K562 (cell line): ENCODE measurements at regions not wholly inside any gene's neighbourhood (a gene's known extent, or its start where the extent isn't known, plus 50 kb on each side); places are given as distances from the start of the nearest gene placed in this dataset.

Experiments used
- ATAC-seq: fragments of 200-7000 bp; cut with Tn5 transposase; 3 replicates; pipeline ENCODE4 v1.9.1; 2020; ENCODE audit warnings: moderate library complexity
- BruUV-seq: library from RNA; stranded (reverse); fragments of 400-500 nt; replicated peaks from 2 replicates; lab custom pipeline; 2021; lab: Mats Ljungman, UMichigan
- CTCF ChIA-PET: fragments of 300-600 bp; formaldehyde crosslinking; extraction: SDS; loops from one replicate; lab custom pipeline; 2021; ENCODE audit warnings: low intra/inter-chr PET ratio; lab: Yijun Ruan, JAX
- POLR2A ChIA-PET: fragments of 300-600, 350-650 bp; sonication (Branson Sonifier 250); formaldehyde crosslinking; extraction: SDS; loops from one replicate; lab custom pipeline; 2021; ENCODE audit warnings: antibody characterized with exemption, inconsistent platforms; lab: Yijun Ruan, JAX
- DNase-seq, 4 experiments: peaks; one replicate each; pipeline versions ENCODE4 v3.0.0 to v3.0.0-alpha.2; 2011 to 2018; ENCODE audit warnings: low spot score in 3 of 4, mixed read lengths in 3 of 4; ENCODE audit errors: extremely low read depth in 1 of 4
- FAIRE-seq: peaks from 2 replicates; lab custom pipeline; 2011; peaks lifted over from hg19 to GRCh38; lab: Jason Lieb, UNC
- H2AFZ ChIP-seq: 2 replicates; pipeline ENCODE4 v1.6.0; 2011; ENCODE audit warnings: low read depth, low read length, control low read depth, inconsistent platforms
- H3K27ac ChIP-seq: fragments of 200-600 bp; 3 replicates; pipeline ENCODE4 v1.8.0; 2011; ENCODE audit warnings: low read depth, mild to moderate bottlenecking, control low read depth, inconsistent platforms, low read length, moderate library complexity, mixed read lengths; ENCODE audit errors: extremely low read depth
- H3K27me3 ChIP-seq, 2 experiments: fragments of 300-600 bp in 1 of 2; 2 replicates in 1 of 2; 3 replicates in 1 of 2; pipeline versions ENCODE4 v1.6.0 to v1.8.0; 2011; ENCODE audit warnings: inconsistent platforms in 2 of 2, low read length in 2 of 2, mild to moderate bottlenecking in 1 of 2, mixed read lengths in 1 of 2, moderate library complexity in 1 of 2; ENCODE audit not compliant: control insufficient read depth in 2 of 2, insufficient read depth in 2 of 2
- H3K36me3 ChIP-seq: fragments of 300-600 bp; 3 replicates; pipeline ENCODE4 v1.8.0; 2011; ENCODE audit warnings: mild to moderate bottlenecking, low read length, inconsistent platforms; ENCODE audit not compliant: control insufficient read depth, insufficient read depth
- H3K4me1 ChIP-seq, 2 experiments: fragments of 200-600 bp in 1 of 2; replicated peaks in 1 of 2; 2 replicates in 1 of 2; 3 replicates in 1 of 2; pipeline versions ENCODE4 v1.5.1 to v1.8.0; 2011; ENCODE audit warnings: inconsistent platforms in 2 of 2, low read length in 2 of 2, mild to moderate bottlenecking in 1 of 2, mixed read lengths in 1 of 2, moderate library complexity in 1 of 2; ENCODE audit not compliant: control insufficient read depth in 2 of 2, insufficient read depth in 2 of 2
- H3K4me2 ChIP-seq: 2 replicates; pipeline ENCODE4 v1.6.1; 2011; ENCODE audit warnings: low read length, control low read depth, inconsistent platforms, mixed read lengths; ENCODE audit not compliant: insufficient read depth
- H3K4me3 ChIP-seq: fragments of 200-600 bp; sonication (generic), shearing (Covaris generic); 2 replicates; pipeline ENCODE4 v1.5.1; 2016; ENCODE audit warnings: control low read depth, inconsistent platforms
- H3K79me2 ChIP-seq: fragments of 200-600 bp; 3 replicates; pipeline ENCODE4 v1.8.0; 2011; ENCODE audit warnings: low read length, inconsistent platforms; ENCODE audit not compliant: control insufficient read depth, insufficient read depth
- H3K9ac ChIP-seq, 2 experiments: 2 replicates each; pipeline versions ENCODE4 v1.6.0 to v1.6.1; 2011; ENCODE audit warnings: low read depth in 2 of 2, low read length in 2 of 2, control low read depth in 1 of 2, inconsistent platforms in 1 of 2, mild to moderate bottlenecking in 1 of 2, mixed read lengths in 1 of 2; ENCODE audit not compliant: insufficient read depth in 1 of 2
- H3K9me1 ChIP-seq: one replicate; pipeline ENCODE4 v1.6.0; 2011; ENCODE audit warnings: inconsistent platforms, mild to moderate bottlenecking, low read length, moderate library complexity; ENCODE audit not compliant: control insufficient read depth, insufficient read depth
- H3K9me3 ChIP-seq: replicated peaks from 2 replicates; pipeline ENCODE4 v1.5.1; 2011; ENCODE audit warnings: low read depth, low read length, inconsistent platforms; ENCODE audit not compliant: control insufficient read depth, insufficient read depth
- H4K20me1 ChIP-seq: replicated peaks from 2 replicates; pipeline ENCODE4 v1.6.1; 2011; ENCODE audit warnings: low read length, inconsistent platforms, mixed read lengths; ENCODE audit not compliant: control insufficient read depth, insufficient read depth
- ATF7 ChIP-seq: fragments of 450-650 bp; IDR thresholded peaks from 2 replicates; pipeline ENCODE4 v1.7.1; 2014; ENCODE audit warnings: mild to moderate bottlenecking, moderate library complexity
- CEBPB ChIP-seq: fragments of 450-650 bp; IDR thresholded peaks from 2 replicates; pipeline ENCODE4 v1.6.1; 2016; ENCODE audit warnings: missing genetic modification characterization, missing compliant biosample characterization
- CREM ChIP-seq: IDR thresholded peaks from 2 replicates; pipeline ENCODE4 v1.6.1; 2014; ENCODE audit warnings: antibody characterized with exemption, low read depth
- FOXK2 ChIP-seq, 2 experiments: fragments of 450-650 bp; IDR thresholded peaks in 1 of 2; conservative IDR thresholded peaks in 1 of 2; 2 replicates each; pipeline ENCODE4 v1.6.1; 2016; ENCODE audit warnings: low read depth in 2 of 2, mild to moderate bottlenecking in 1 of 2
- HDAC8 ChIP-seq: fragments of 450-650 bp; IDR thresholded peaks from 2 replicates; pipeline ENCODE4 v1.6.1; 2016; ENCODE audit warnings: mild to moderate bottlenecking, missing genetic modification characterization, moderate library complexity, missing compliant biosample characterization
- PHTF2 ChIP-seq: fragments of 250-450 bp; sonication (Bioruptor Pico); IDR thresholded peaks from 2 replicates; pipeline ENCODE4 v1.5.0; 2021; ENCODE audit warnings: mild to moderate bottlenecking
- PML ChIP-seq: IDR thresholded peaks from 2 replicates; pipeline ENCODE4 v1.6.1; 2012; ENCODE audit warnings: low read length, inconsistent platforms
- POLR2H ChIP-seq: IDR thresholded peaks from 2 replicates; pipeline ENCODE4 v1.6.1; 2016; ENCODE audit warnings: missing genetic modification characterization, low read depth, mild to moderate bottlenecking, control low read depth, missing compliant biosample characterization, moderate library complexity
- PRDM10 ChIP-seq: fragments of 450-650 bp; IDR thresholded peaks from 2 replicates; pipeline ENCODE4 v1.6.1; 2018; ENCODE audit not compliant: partially characterized antibody
- PREB ChIP-seq: sonication (generic); formaldehyde crosslinking; IDR thresholded peaks from 2 replicates; pipeline ENCODE4 v1.8.1; 2023; ENCODE audit warnings: mild to moderate bottlenecking, missing genetic modification reagents
- SFPQ ChIP-seq: fragments of 200-400 bp; formaldehyde crosslinking; IDR thresholded peaks from 2 replicates; pipeline ENCODE4 v1.6.1; 2017; ENCODE audit warnings: mild to moderate bottlenecking, low read depth, low read length, moderate library complexity
- WGBS: fragments of 100-300 bp; shearing (Covaris generic); methylation state at CpG from one replicate; pipeline ENCODE4 v1.1.6; 2016; ENCODE audit warnings: low coverage, mixed read lengths; ENCODE audit not compliant: insufficient coverage; ENCODE audit errors: missing lambda C conversion rate; 5-methylcytosine and 5-hydroxymethylcytosine counted together
- in situ Hi-C: fragments of 300-500 bp; cut with MboI; formaldehyde crosslinking; loops from 4 replicates; pipeline ENCODE4 v1.15.0; 2018; ENCODE audit warnings: inconsistent platforms, mixed read lengths
- intact Hi-C: fragments of 100-400 bp; cut with micrococcal nuclease; formaldehyde crosslinking; loops from 2 replicates; pipeline ENCODE4 v1.14.2; 2022
- TF ChIP-seq, protein P1 (sequence below): fragments of 250-450 bp; sonication (Bioruptor Pico); IDR thresholded peaks from 2 replicates; pipeline ENCODE4 v1.8.0; 2021; ENCODE audit warnings: moderate library complexity, mild to moderate bottlenecking, inconsistent platforms
- TF ChIP-seq, protein P2 (sequence below): fragments of 450-650 bp; formaldehyde crosslinking; IDR thresholded peaks from 2 replicates; pipeline ENCODE4 v1.4.0; 2022; ENCODE audit warnings: mild to moderate bottlenecking, moderate library complexity
- TF ChIP-seq, protein P3 (sequence below): fragments of 450-650 bp; conservative IDR thresholded peaks from 2 replicates; pipeline ENCODE4 v1.6.1; 2016; ENCODE audit warnings: missing genetic modification characterization, low read depth, mild to moderate bottlenecking, missing compliant biosample characterization, moderate library complexity

GRCh38 chr4:59655996-59656395 is 1544.1 kb upstream of the ADGRL3 start:
- no peaks in the 10 kb centered on the region for H3K79me2 ChIP-seq
- ATAC-seq (no peak), DNase-seq (no peak), FAIRE-seq (no peak)
- no peaks in the 10 kb centered on the region for H4K20me1 ChIP-seq
- no peak overlapping the region for H3K9ac ChIP-seq
- H3K27me3 ChIP-seq = no peaks in the 10 kb centered on the region
- H3K27ac ChIP-seq = no peak overlapping the region
- H3K9me3 ChIP-seq = no peaks in the 10 kb centered on the region
- 5% methylated on average over 4 of the region's 4 CpGs for WGBS
- TF ChIP-seq, protein P1, sequence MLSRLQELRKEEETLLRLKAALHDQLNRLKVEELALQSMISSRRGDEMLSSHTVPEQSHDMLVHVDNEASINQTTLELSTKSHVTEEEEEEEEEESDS = no peak
- TF ChIP-seq FOXK2 (conservative IDR thresholded peaks at IDR 0.05 in 1 of 2, IDR thresholded peaks at IDR 0.05 in 1 of 2; ENCODE audit: low read depth in 2 of 2) = no peak
- TF ChIP-seq, protein P2, sequence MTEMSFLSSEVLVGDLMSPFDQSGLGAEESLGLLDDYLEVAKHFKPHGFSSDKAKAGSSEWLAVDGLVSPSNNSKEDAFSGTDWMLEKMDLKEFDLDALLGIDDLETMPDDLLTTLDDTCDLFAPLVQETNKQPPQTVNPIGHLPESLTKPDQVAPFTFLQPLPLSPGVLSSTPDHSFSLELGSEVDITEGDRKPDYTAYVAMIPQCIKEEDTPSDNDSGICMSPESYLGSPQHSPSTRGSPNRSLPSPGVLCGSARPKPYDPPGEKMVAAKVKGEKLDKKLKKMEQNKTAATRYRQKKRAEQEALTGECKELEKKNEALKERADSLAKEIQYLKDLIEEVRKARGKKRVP (CRISPR knock-in tag) = no peak
- no peak for TF ChIP-seq PREB (CRISPR knock-in tag)
- no peak for TF ChIP-seq CEBPB (tag)
- no peak for TF ChIP-seq SFPQ
- TF ChIP-seq PML = no peak
- TF ChIP-seq HDAC8 (tag) = no peak
- no peak for TF ChIP-seq POLR2H (tag)
- TF ChIP-seq CREM = no peak
- no peak for TF ChIP-seq PRDM10
- TF ChIP-seq, protein P3, sequence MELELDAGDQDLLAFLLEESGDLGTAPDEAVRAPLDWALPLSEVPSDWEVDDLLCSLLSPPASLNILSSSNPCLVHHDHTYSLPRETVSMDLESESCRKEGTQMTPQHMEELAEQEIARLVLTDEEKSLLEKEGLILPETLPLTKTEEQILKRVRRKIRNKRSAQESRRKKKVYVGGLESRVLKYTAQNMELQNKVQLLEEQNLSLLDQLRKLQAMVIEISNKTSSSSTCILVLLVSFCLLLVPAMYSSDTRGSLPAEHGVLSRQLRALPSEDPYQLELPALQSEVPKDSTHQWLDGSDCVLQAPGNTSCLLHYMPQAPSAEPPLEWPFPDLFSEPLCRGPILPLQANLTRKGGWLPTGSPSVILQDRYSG (tag) = no peak
- no peak for TF ChIP-seq ATF7
- TF ChIP-seq PHTF2 (CRISPR knock-in tag) = no peak
- no peak overlapping the region for H3K4me3 ChIP-seq
- intact Hi-C loops = no loop called here
- BruUV-seq = no TSS peak
- H3K36me3 ChIP-seq = no peaks in the 10 kb centered on the region
- in situ Hi-C loops = no loop called here
- POLR2A ChIA-PET = no interaction called here
- no peak overlapping the region for H2AFZ ChIP-seq
- CTCF ChIA-PET = no interaction called here
- no peak overlapping the region for H3K4me2 ChIP-seq
- no peaks in the 10 kb centered on the region for H3K9me1 ChIP-seq
- no peaks in the 10 kb centered on the region for H3K4me1 ChIP-seq
